Body of pancreas (tissue), 4 donors: ENCODE measurements at regions not wholly inside any gene's neighbourhood (a gene's known extent, or its start where the extent isn't known, plus 50 kb on each side); places are given as distances from the start of the nearest gene placed in this dataset.

Experiments
- CTCF ChIP-seq, 7 experiments: fragments of 450-650 bp in 4 of 7; fragments of 200-600 bp in 3 of 7; sonication (generic) in 3 of 7; IDR thresholded peaks; one replicate each; pipeline ENCODE4 v1.5.1; 2016 to 2019; ENCODE audit warnings: antibody characterized with exemption in 7 of 7
- POLR2A ChIP-seq, 3 donors: fragments of 450-650 bp; IDR thresholded peaks; one replicate each; pipeline ENCODE4 v1.6.1; 2016; ENCODE audit warnings: antibody characterized with exemption in 3 of 3, mild to moderate bottlenecking in 2 of 3

DNA sequence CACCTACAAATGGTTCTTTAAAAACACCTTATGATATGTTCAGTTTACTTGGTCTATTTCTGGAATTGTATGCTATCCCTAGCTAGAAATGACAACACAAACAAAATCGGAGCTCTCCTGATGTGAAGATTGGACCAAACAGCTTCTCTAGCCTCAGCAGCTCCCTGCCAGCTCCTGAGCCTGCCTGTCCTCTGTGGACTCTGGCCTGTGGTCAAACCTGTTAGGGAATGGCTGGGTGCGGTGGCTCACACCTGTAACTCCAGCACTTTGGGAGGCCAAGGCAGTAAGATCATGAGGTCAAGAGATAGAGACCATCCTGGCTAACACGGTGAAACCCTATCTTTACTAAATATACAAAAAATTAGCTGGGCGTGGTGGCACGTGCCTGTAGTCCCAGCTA lies 195.3 kb downstream of the GAS1 start:
- TF ChIP-seq CTCF (IDR thresholded peaks at IDR 0.05) (no peak), POLR2A (IDR thresholded peaks at IDR 0.05) (no peak)
